ENCODE measurements at regions not wholly inside any gene's neighbourhood (a gene's known extent, or its start where the extent isn't known, plus 50 kb on each side); places are given as distances from the start of the nearest gene placed in this dataset.
A peak's percentile ranks its signal among the peaks of the same experiment; 100 is the strongest.

DNA sequence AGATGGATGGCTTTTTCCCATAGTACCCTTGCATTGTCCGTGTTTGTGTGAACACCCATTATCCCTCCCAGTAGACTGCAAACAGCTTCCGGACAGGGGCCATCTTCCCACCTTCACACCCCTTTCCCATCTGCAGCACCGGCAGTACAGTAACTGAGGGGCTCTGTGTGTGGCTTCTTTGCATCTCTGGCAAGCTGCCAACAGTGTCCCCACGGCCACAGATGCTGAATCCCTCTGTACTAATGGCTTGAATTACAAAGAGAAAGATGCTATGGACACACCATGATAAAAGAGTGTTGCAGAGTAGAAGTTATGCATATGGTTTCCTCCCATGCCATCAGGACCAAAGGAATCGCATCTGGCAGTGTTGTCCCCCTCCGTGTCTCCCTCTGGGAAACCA lies 101.1 kb upstream of the CDYL start:
- H3K9ac ChIP-seq: no peak overlapping the region
- no peaks in the 10 kb centered on the region for H3K79me2 ChIP-seq (ENCODE audit: insufficient read depth)
- WGBS, 2 experiments (ENCODE audit: low coverage in 1 of 2, low lambda C conversion rate in 2 of 2, missing lambda C conversion rate in 2 of 2): 56 to 61% methylated on average over 6 of the region's 6 CpGs
- H3K9me3 ChIP-seq (ENCODE audit: low read depth): no peaks in the 10 kb centered on the region
- no peaks in the 10 kb centered on the region for H3K9me2 ChIP-seq (ENCODE audit: insufficient read depth)
- H3K4me2 ChIP-seq (ENCODE audit: unreplicated experiment): no peak overlapping the region
- in situ Hi-C loops (cut with MboI): no loop called here
- TF ChIP-seq EZH2phosphoT487 (IDR thresholded peaks at IDR 0.05; ENCODE audit: insufficient read depth, low read depth) (no peak), EZH2 (IDR thresholded peaks at IDR 0.05; ENCODE audit: insufficient read depth, poor library complexity, severe bottlenecking) (no peak)
- no peaks in the 10 kb centered on the region for H3K36me3 ChIP-seq (ENCODE audit: low read depth)
- no peak overlapping the region for H3K4me3 ChIP-seq
- DNase-seq: no peak
- H2AFZ ChIP-seq: no peak overlapping the region
- H3K27me3 ChIP-seq (replicated peaks; ENCODE audit: insufficient read depth): no peaks in the 10 kb centered on the region
- H4K20me1 ChIP-seq (ENCODE audit: insufficient read depth): no peaks in the 10 kb centered on the region
- no peak overlapping the region for H3K27ac ChIP-seq
- H3K4me1 ChIP-seq (ENCODE audit: insufficient read depth): 0 out of 2 replicates have a peak, but pooled peaks cover 8% of the 10 kb centered on the region
- no peaks in the 10 kb centered on the region for H3F3A ChIP-seq (ENCODE audit: insufficient read depth)

DNA sequence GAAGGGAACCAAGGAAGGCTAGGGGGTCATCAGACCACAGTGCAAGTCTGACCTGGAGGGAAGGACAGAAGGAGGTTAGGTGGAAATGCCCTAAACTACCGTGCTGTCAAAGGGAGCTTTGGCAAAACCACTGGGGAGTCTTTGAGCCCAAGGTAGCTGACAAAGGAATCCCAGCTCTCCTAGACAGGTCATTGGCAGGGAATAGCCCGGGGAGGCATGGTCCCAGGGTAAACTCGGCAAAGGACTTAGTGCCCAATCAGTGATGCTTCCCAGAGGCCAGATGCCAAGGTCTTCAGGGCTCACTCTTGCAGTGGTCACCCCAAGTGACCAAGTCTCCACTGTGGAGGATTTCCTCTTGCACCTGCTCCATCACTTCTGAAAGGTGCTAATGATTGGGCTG lies 102.3 kb upstream of the CDYL start:
- TF ChIP-seq EZH2phosphoT487 (IDR thresholded peaks at IDR 0.05; ENCODE audit: insufficient read depth, low read depth) (no peak), EZH2 (IDR thresholded peaks at IDR 0.05; ENCODE audit: insufficient read depth, poor library complexity, severe bottlenecking) (no peak)
- H3K79me2 ChIP-seq (ENCODE audit: insufficient read depth): no peaks in the 10 kb centered on the region
- H2AFZ ChIP-seq: no peak overlapping the region
- no peak overlapping the region for H3K4me3 ChIP-seq
- 66 to 71% methylated on average over 3 of the region's 3 CpGs for WGBS, 2 experiments (ENCODE audit: low coverage in 1 of 2, low lambda C conversion rate in 2 of 2, missing lambda C conversion rate in 2 of 2)
- in situ Hi-C loops (cut with MboI): no loop called here
- no peaks in the 10 kb centered on the region for H3K36me3 ChIP-seq (ENCODE audit: low read depth)
- H3K9ac ChIP-seq: no peak overlapping the region
- no peak overlapping the region for H3K4me2 ChIP-seq (ENCODE audit: unreplicated experiment)
- H3K9me2 ChIP-seq (ENCODE audit: insufficient read depth): no peaks in the 10 kb centered on the region
- no peaks in the 10 kb centered on the region for H3K9me3 ChIP-seq (ENCODE audit: low read depth)
- no peaks in the 10 kb centered on the region for H4K20me1 ChIP-seq (ENCODE audit: insufficient read depth)
- H3K27me3 ChIP-seq (replicated peaks; ENCODE audit: insufficient read depth): no peaks in the 10 kb centered on the region
- DNase-seq: no peak
- H3F3A ChIP-seq (ENCODE audit: insufficient read depth): no peaks in the 10 kb centered on the region
- 0 out of 2 replicates have a peak, but pooled peaks cover 8% of the 10 kb centered on the region for H3K4me1 ChIP-seq (ENCODE audit: insufficient read depth)
- no peak overlapping the region for H3K27ac ChIP-seq

DNA sequence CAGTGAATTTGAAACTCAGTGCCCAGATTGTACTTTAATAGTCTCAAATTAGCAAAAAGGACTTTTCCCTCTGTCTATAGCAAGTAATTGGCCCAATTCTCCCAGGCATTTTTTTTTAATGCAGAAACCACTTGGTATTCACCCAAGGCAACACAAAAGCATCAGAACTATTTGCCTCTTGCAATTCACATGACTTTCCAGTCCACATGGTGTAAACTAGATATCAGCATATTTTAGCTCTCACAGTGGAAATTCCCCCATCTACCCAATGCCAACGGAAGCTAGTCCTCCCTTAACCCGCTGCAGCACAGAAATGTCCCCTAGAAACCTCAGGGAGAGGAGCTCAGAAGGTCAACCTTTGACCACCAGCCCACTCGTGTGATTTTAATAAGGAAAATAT lies 103.4 kb upstream of the CDYL start:
- no peak for TF ChIP-seq EZH2 (IDR thresholded peaks at IDR 0.05; ENCODE audit: insufficient read depth, poor library complexity, severe bottlenecking)
- no peak for TF ChIP-seq EZH2phosphoT487 (IDR thresholded peaks at IDR 0.05; ENCODE audit: insufficient read depth, low read depth)
- in situ Hi-C loops (cut with MboI): no loop called here
- Histone ChIP-seq H4K20me1 (ENCODE audit: insufficient read depth) (no peaks in the 10 kb centered on the region), H2AFZ (no peak overlapping the region), H3K4me2 (ENCODE audit: unreplicated experiment) (no peak overlapping the region), H3K36me3 (ENCODE audit: low read depth) (no peaks in the 10 kb centered on the region), H3K4me3 (no peak overlapping the region), H3K9me3 (ENCODE audit: low read depth) (no peaks in the 10 kb centered on the region), H3K9me2 (ENCODE audit: insufficient read depth) (no peaks in the 10 kb centered on the region), H3K4me1 (ENCODE audit: insufficient read depth) (peaks cover 14% of the 10 kb centered on the region; the same call in 1 of the 2 replicates), H3F3A (ENCODE audit: insufficient read depth) (no peaks in the 10 kb centered on the region), H3K27ac (no peak overlapping the region), H3K27me3 (replicated peaks; ENCODE audit: insufficient read depth) (no peaks in the 10 kb centered on the region), H3K9ac (no peak overlapping the region), H3K79me2 (ENCODE audit: insufficient read depth) (no peaks in the 10 kb centered on the region)
- WGBS, 2 experiments (ENCODE audit: low coverage in 1 of 2, low lambda C conversion rate in 2 of 2, missing lambda C conversion rate in 2 of 2): 33 to 45% methylated on average over 3 of the region's 3 CpGs
- peak; percentile 56 for DNase-seq

DNA sequence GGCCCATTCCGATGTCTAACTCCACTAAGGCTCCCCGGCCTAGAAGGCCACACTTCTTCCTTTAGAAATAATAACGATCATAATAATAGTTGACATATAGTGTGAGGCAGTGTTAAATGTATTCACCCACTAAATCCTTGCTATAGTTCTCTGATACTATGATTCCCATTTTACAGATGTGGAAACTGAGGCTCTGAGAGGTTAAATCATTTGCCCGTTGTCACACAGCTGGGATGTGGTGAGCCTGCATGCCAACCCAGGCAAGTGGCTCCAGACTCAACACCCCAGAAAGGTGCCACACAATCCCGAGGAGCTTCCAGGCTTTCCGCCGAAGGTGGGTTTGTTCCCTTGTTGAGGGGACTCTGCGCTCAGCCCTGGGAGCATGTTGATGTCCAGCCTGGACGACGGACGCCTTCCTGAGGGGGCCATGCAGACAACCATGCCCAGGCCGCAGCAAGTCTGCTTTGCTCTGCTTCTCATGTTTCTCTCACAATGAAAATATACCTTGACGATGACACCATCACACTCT lies 104.6 kb upstream of the CDYL start:
- WGBS, 2 experiments (ENCODE audit: low coverage in 1 of 2, low lambda C conversion rate in 2 of 2, missing lambda C conversion rate in 2 of 2): 90% methylated on average over 13 of the region's 13 CpGs
- no peak overlapping the region for H3K4me3 ChIP-seq
- TF ChIP-seq EZH2 (IDR thresholded peaks at IDR 0.05; ENCODE audit: insufficient read depth, poor library complexity, severe bottlenecking) (no peak), EZH2phosphoT487 (IDR thresholded peaks at IDR 0.05; ENCODE audit: insufficient read depth, low read depth) (no peak)
- H4K20me1 ChIP-seq (ENCODE audit: insufficient read depth): no peaks in the 10 kb centered on the region
- no peak overlapping the region for H3K4me2 ChIP-seq (ENCODE audit: unreplicated experiment)
- H3K27ac ChIP-seq: no peak overlapping the region
- no peaks in the 10 kb centered on the region for H3K36me3 ChIP-seq (ENCODE audit: low read depth)
- H2AFZ ChIP-seq: no peak overlapping the region
- H3K9ac ChIP-seq: no peak overlapping the region
- H3K79me2 ChIP-seq (ENCODE audit: insufficient read depth): no peaks in the 10 kb centered on the region
- no peaks in the 10 kb centered on the region for H3K27me3 ChIP-seq (replicated peaks; ENCODE audit: insufficient read depth)
- no peak for DNase-seq
- no peaks in the 10 kb centered on the region for H3K9me3 ChIP-seq (ENCODE audit: low read depth)
- H3F3A ChIP-seq (ENCODE audit: insufficient read depth): no peaks in the 10 kb centered on the region
- no peaks in the 10 kb centered on the region for H3K9me2 ChIP-seq (ENCODE audit: insufficient read depth)
- peaks cover 14% of the 10 kb centered on the region; the same call in 1 of the 2 replicates for H3K4me1 ChIP-seq (ENCODE audit: insufficient read depth)
- in situ Hi-C loops (cut with MboI): no loop called here

All from GM23248 (cell line).